ENCODE measurements at regions not wholly inside any gene's neighbourhood (a gene's known extent, or its start where the extent isn't known, plus 50 kb on each side); places are given as distances from the start of the nearest gene placed in this dataset.
"Not testable (repeated sequence)": the region's sequence is repeated elsewhere in the genome, so short reads cannot be mapped to it uniquely, and the experiment has no call there.

- H3K4me1 ChIP-seq (ENCODE audit: insufficient read depth, low read length, poor library complexity, severe bottlenecking); H3K36me3 ChIP-seq (ENCODE audit: insufficient read depth, low read length); H3K79me2 ChIP-seq (ENCODE audit: insufficient read depth, low read depth, low read length); H3K9me3 ChIP-seq (ENCODE audit: low read length); POLR2A ChIA-PET; H3K4me2 ChIP-seq (ENCODE audit: low read length); H3K9me2 ChIP-seq (ENCODE audit: insufficient read depth, low read length); H3K4me3 ChIP-seq (ENCODE audit: low read depth, low read length, poor library complexity, severe bottlenecking); CTCF ChIA-PET (ENCODE audit: unreplicated experiment); H3K27ac ChIP-seq (ENCODE audit: low read depth, low read length, poor library complexity, severe bottlenecking); H2AFZ ChIP-seq (ENCODE audit: low read length); H4K20me1 ChIP-seq (ENCODE audit: insufficient read depth, low read length); DNase-seq (ENCODE audit: low spot score); BruUV-seq (replicated peaks); intact Hi-C loops (cut with micrococcal nuclease; ENCODE audit: unreplicated experiment): not testable (repeated sequence)
These were observed 380.0 kb downstream of the ANAPC1 start for GRCh38 chr2:111503844-111504570.

DNA sequence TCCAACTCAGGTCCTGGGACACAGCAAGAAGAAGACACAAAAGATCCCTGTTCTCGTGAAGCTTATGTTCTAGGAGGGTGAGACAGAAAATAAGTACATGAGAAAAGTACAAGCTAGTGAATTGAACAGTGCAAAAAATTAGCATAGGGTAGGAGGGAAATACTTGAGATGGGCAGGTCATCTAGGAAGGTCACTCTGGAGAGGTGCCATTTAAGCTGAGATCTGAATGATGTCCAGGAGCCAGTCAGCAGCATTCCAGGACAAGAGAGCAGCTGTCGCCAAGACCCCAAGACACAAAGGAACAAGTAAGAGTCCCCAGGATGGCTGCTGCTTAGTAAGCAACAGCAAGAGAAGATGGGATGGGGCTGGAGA lies 379.4 kb downstream of the ANAPC1 start:
- H3K27ac ChIP-seq (ENCODE audit: low read depth, low read length, poor library complexity, severe bottlenecking); H3K4me3 ChIP-seq (ENCODE audit: low read depth, low read length, poor library complexity, severe bottlenecking); H3K9me3 ChIP-seq (ENCODE audit: low read length); POLR2A ChIA-PET; H3K36me3 ChIP-seq (ENCODE audit: insufficient read depth, low read length); DNase-seq (ENCODE audit: low spot score); H3K4me2 ChIP-seq (ENCODE audit: low read length); intact Hi-C loops (cut with micrococcal nuclease; ENCODE audit: unreplicated experiment); H3K9me2 ChIP-seq (ENCODE audit: insufficient read depth, low read length); H3K79me2 ChIP-seq (ENCODE audit: insufficient read depth, low read depth, low read length); H2AFZ ChIP-seq (ENCODE audit: low read length); CTCF ChIA-PET (ENCODE audit: unreplicated experiment); H3K4me1 ChIP-seq (ENCODE audit: insufficient read depth, low read length, poor library complexity, severe bottlenecking); H4K20me1 ChIP-seq (ENCODE audit: insufficient read depth, low read length); BruUV-seq (replicated peaks): not testable (repeated sequence)

DNA sequence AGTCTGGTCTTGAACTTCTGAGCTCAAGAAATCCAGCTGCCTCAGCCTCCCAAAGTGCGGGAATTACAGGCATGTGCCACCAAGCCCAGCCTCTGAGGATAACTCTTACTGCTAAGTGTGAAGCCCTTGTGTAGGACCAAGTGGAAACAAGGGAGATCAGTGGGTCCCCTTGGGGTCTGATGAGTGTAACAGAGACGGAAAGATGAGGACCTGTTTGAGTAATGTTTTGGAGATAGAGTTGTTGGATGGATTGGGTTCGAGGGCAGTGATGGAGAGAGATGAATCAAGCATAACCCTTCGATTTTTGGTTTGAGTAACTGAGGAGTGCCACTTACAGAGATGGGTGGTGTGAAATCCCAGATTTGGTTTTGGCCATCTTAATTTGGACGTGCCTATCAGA lies 378.7 kb downstream of the ANAPC1 start:
- H3K9me3 ChIP-seq (ENCODE audit: low read length); POLR2A ChIA-PET; DNase-seq (ENCODE audit: low spot score); H3K36me3 ChIP-seq (ENCODE audit: insufficient read depth, low read length); BruUV-seq (replicated peaks); H3K79me2 ChIP-seq (ENCODE audit: insufficient read depth, low read depth, low read length); H4K20me1 ChIP-seq (ENCODE audit: insufficient read depth, low read length); H3K4me2 ChIP-seq (ENCODE audit: low read length); H3K4me3 ChIP-seq (ENCODE audit: low read depth, low read length, poor library complexity, severe bottlenecking); H3K4me1 ChIP-seq (ENCODE audit: insufficient read depth, low read length, poor library complexity, severe bottlenecking); H3K27ac ChIP-seq (ENCODE audit: low read depth, low read length, poor library complexity, severe bottlenecking); CTCF ChIA-PET (ENCODE audit: unreplicated experiment); intact Hi-C loops (cut with micrococcal nuclease; ENCODE audit: unreplicated experiment); H3K9me2 ChIP-seq (ENCODE audit: insufficient read depth, low read length); H2AFZ ChIP-seq (ENCODE audit: low read length): not testable (repeated sequence)

- H3K4me3 ChIP-seq (ENCODE audit: low read depth, low read length, poor library complexity, severe bottlenecking); H4K20me1 ChIP-seq (ENCODE audit: insufficient read depth, low read length); H3K9me3 ChIP-seq (ENCODE audit: low read length); H3K79me2 ChIP-seq (ENCODE audit: insufficient read depth, low read depth, low read length); POLR2A ChIA-PET; H2AFZ ChIP-seq (ENCODE audit: low read length); intact Hi-C loops (cut with micrococcal nuclease; ENCODE audit: unreplicated experiment); DNase-seq (ENCODE audit: low spot score); H3K4me1 ChIP-seq (ENCODE audit: insufficient read depth, low read length, poor library complexity, severe bottlenecking); H3K36me3 ChIP-seq (ENCODE audit: insufficient read depth, low read length); H3K9me2 ChIP-seq (ENCODE audit: insufficient read depth, low read length); H3K27ac ChIP-seq (ENCODE audit: low read depth, low read length, poor library complexity, severe bottlenecking); H3K4me2 ChIP-seq (ENCODE audit: low read length); BruUV-seq (replicated peaks); CTCF ChIA-PET (ENCODE audit: unreplicated experiment): not testable (repeated sequence)
These were observed 377.1 kb downstream of the ANAPC1 start for GRCh38 chr2:111506936-111507335.

GRCh38 chr2:111509225-111509869 lies 374.6 kb downstream of the ANAPC1 start:
- POLR2A ChIA-PET; DNase-seq (ENCODE audit: low spot score): not testable (repeated sequence)

GRCh38 chr2:111510384-111510783 lies 373.6 kb downstream of the ANAPC1 start:
- H4K20me1 ChIP-seq (ENCODE audit: insufficient read depth, low read length); H3K9me3 ChIP-seq (ENCODE audit: low read length); H2AFZ ChIP-seq (ENCODE audit: low read length); H3K79me2 ChIP-seq (ENCODE audit: insufficient read depth, low read depth, low read length); H3K4me3 ChIP-seq (ENCODE audit: low read depth, low read length, poor library complexity, severe bottlenecking); H3K9me2 ChIP-seq (ENCODE audit: insufficient read depth, low read length); DNase-seq (ENCODE audit: low spot score); H3K4me2 ChIP-seq (ENCODE audit: low read length); intact Hi-C loops (cut with micrococcal nuclease; ENCODE audit: unreplicated experiment); POLR2A ChIA-PET; BruUV-seq (replicated peaks); H3K27ac ChIP-seq (ENCODE audit: low read depth, low read length, poor library complexity, severe bottlenecking); H3K4me1 ChIP-seq (ENCODE audit: insufficient read depth, low read length, poor library complexity, severe bottlenecking); H3K36me3 ChIP-seq (ENCODE audit: insufficient read depth, low read length); CTCF ChIA-PET (ENCODE audit: unreplicated experiment): not testable (repeated sequence)

More at GRCh38 chr2:111509225-111509869, 374.6 kb downstream of the ANAPC1 start:
- H3K4me2 ChIP-seq (ENCODE audit: low read length); BruUV-seq (replicated peaks); H2AFZ ChIP-seq (ENCODE audit: low read length); H3K4me3 ChIP-seq (ENCODE audit: low read depth, low read length, poor library complexity, severe bottlenecking); H3K9me3 ChIP-seq (ENCODE audit: low read length); H3K9me2 ChIP-seq (ENCODE audit: insufficient read depth, low read length); intact Hi-C loops (cut with micrococcal nuclease; ENCODE audit: unreplicated experiment); CTCF ChIA-PET (ENCODE audit: unreplicated experiment); H3K27ac ChIP-seq (ENCODE audit: low read depth, low read length, poor library complexity, severe bottlenecking); H3K36me3 ChIP-seq (ENCODE audit: insufficient read depth, low read length); H3K79me2 ChIP-seq (ENCODE audit: insufficient read depth, low read depth, low read length); H3K4me1 ChIP-seq (ENCODE audit: insufficient read depth, low read length, poor library complexity, severe bottlenecking); H4K20me1 ChIP-seq (ENCODE audit: insufficient read depth, low read length): not testable (repeated sequence)
